ENCODE measurements at regions not wholly inside any gene's neighbourhood (a gene's known extent, or its start where the extent isn't known, plus 50 kb on each side); places are given as distances from the start of the nearest gene placed in this dataset.

- no peak for TF ChIP-seq CTCF (IDR thresholded peaks at IDR 0.05; ENCODE audit: control insufficient read depth, insufficient read depth, low read depth, low read length, missing control alignments)
- H3K4me3 ChIP-seq (ENCODE audit: control insufficient read depth, low read depth, low read length) = no peak overlapping the region
- no peak for DNase-seq (ENCODE audit: low read depth)
Observed at GRCh38 chrX:95893636-95894035, 791.0 kb upstream of the DIAPH2 start.

- TF ChIP-seq CTCF (IDR thresholded peaks at IDR 0.05; ENCODE audit: control insufficient read depth, insufficient read depth, low read depth, low read length, missing control alignments) = no peak
- no peak overlapping the region for H3K4me3 ChIP-seq (ENCODE audit: control insufficient read depth, low read depth, low read length)
- no peak for DNase-seq (ENCODE audit: low read depth)
Observed at GRCh38 chrX:95903490-95903889, 781.2 kb upstream of the DIAPH2 start.

- H3K4me3 ChIP-seq (ENCODE audit: control insufficient read depth, low read depth, low read length) = no peak overlapping the region
- TF ChIP-seq CTCF (IDR thresholded peaks at IDR 0.05; ENCODE audit: control insufficient read depth, insufficient read depth, low read depth, low read length, missing control alignments) = no peak
- no peak for DNase-seq (ENCODE audit: low read depth)
Observed at GRCh38 chrX:95903975-95904374, 780.7 kb upstream of the DIAPH2 start.

GRCh38 chrX:95907081-95907480 is 777.6 kb upstream of the DIAPH2 start:
- H3K4me3 ChIP-seq (ENCODE audit: control insufficient read depth, low read depth, low read length) = no peak overlapping the region
- no peak for DNase-seq (ENCODE audit: low read depth)
- no peak for TF ChIP-seq CTCF (IDR thresholded peaks at IDR 0.05; ENCODE audit: control insufficient read depth, insufficient read depth, low read depth, low read length, missing control alignments)

GRCh38 chrX:95911062-95911461 is 773.6 kb upstream of the DIAPH2 start:
- no peak for TF ChIP-seq CTCF (IDR thresholded peaks at IDR 0.05; ENCODE audit: control insufficient read depth, insufficient read depth, low read depth, low read length, missing control alignments)
- no peak overlapping the region for H3K4me3 ChIP-seq (ENCODE audit: control insufficient read depth, low read depth, low read length)
- no peak for DNase-seq (ENCODE audit: low read depth)

- no peak for DNase-seq (ENCODE audit: low read depth)
- no peak overlapping the region for H3K4me3 ChIP-seq (ENCODE audit: control insufficient read depth, low read depth, low read length)
- TF ChIP-seq CTCF (IDR thresholded peaks at IDR 0.05; ENCODE audit: control insufficient read depth, insufficient read depth, low read depth, low read length, missing control alignments) = no peak
Observed at GRCh38 chrX:95919605-95920004, 765.0 kb upstream of the DIAPH2 start.

GRCh38 chrX:95945528-95945927 is 739.1 kb upstream of the DIAPH2 start:
- no peak for DNase-seq (ENCODE audit: low read depth)
- H3K4me3 ChIP-seq (ENCODE audit: control insufficient read depth, low read depth, low read length) = no peak overlapping the region
- no peak for TF ChIP-seq CTCF (IDR thresholded peaks at IDR 0.05; ENCODE audit: control insufficient read depth, insufficient read depth, low read depth, low read length, missing control alignments)
